T-helper 22 cell (primary cell): ENCODE measurements at regions not wholly inside any gene's neighbourhood (a gene's known extent, or its start where the extent isn't known, plus 50 kb on each side); places are given as distances from the start of the nearest gene placed in this dataset.

Experiments
- DNase-seq: peaks from one replicate; pipeline ENCODE4 v3.0.0-alpha.2; 2020; ENCODE audit warnings: low read depth

DNA sequence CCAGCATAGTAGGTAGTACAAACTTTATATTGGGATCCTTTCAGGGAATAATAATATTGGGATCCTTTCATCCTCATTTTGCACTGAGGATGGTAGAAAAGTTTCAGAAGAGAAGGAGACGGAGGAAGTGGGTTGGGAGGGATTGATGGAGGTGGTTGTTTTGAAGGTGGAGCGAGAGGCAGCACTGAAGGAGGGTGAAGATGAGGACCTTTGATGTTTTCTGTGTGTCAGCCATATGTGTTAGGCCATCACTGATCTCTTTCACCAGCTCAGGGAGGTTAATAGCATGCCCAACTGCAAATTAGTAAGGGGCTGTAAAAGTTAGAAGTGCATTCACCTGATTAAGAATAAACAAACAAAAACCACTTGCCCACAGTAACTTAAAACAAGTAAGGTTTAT is 275.5 kb upstream of the B3GAT1 start:
- no peak for DNase-seq

DNA sequence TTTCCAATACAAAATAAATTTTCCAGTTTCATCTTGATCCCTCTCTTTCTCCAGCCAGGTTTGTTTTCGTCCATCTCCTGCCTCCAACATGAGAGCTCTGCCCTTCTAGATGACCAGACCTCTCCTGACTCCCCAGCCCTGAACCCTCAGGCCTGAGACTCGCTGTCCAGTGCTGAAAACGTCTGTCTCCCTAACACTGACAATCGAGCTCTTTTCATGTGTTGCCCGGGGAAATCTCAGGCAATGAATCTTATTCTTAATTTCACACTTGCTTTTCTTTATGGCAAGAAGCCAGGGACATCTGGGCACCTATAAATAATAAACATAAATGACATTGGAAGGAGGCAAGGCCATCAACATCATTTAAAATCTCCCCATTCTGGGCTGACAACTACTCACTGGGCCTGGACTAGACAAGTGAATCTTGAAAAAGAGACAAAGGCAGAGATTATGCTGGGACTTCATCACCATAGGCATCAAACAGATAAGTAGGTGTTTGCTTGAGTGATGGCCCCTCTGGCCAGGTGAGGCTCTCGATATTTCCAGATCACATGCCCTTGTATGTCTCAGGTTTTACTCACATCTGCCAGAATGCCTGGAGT is 274.5 kb upstream of the B3GAT1 start:
- no peak for DNase-seq

DNA sequence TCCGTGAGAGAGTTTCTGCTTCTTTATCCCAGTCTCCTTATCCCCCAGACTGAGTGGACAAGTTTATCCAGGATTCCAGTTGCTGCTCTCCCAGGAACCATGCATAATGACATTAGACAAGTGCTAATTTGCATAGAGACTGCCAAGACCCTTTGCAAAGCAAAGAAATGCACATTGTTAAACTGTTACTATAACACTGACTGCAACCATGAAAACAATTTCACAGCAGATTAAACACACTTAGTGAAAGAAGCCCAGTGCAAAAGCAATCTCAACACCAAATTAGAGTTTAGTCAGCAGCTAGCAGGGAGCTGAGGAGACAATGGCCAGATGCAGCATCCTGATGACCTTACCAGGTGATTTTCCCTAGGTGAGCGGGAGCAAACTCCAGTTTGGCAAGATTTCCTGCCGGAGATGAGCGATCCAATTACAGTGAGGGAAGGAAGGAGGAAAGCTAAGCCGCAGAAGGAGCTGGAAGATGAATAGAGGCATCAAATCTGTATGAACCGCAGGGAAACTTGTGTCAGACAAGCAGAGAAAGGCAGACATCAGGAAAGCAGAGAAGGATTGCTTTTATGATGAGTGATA is 273.8 kb upstream of the B3GAT1 start:
- no peak for DNase-seq

DNA sequence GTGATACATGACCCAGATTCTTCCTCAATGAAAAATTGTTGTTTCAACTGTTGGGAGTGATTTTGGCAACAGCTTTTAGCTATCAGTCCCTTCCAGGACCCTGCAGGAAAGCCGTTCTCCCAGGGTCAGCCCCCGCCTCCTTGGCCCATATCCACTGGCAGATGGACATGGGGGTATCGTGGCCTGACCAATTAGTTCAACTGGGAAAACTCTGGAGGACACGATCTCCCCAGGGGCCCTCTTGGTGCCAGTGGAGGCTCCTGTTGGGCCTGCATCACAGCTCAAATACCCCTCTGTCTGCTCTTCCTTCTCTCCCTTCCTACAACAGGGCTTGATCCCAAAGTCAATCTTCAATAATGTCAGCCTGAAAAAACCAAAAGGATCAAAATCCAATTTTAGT is 272.5 kb upstream of the B3GAT1 start:
- DNase-seq, result no peak

DNA sequence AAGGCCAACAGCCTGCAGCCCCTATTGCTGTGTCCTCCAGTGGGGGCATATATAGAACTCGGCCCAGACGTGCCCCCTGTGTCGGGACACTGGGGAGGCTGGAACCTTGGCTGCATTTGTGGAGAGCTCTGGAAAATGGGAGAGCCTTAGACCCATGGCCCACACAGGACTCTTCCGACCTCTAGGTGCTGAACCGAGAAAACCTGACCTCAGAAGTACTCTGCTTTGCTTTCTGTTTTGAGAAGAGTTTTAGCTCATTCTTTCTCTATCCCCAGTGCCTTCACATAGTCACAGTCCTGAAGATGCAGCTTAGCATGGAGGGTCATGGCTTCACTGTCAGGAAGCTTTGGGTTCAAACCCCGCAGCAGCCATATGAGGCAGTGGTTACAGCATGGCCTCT is 271.8 kb upstream of the B3GAT1 start:
- no peak for DNase-seq

DNA sequence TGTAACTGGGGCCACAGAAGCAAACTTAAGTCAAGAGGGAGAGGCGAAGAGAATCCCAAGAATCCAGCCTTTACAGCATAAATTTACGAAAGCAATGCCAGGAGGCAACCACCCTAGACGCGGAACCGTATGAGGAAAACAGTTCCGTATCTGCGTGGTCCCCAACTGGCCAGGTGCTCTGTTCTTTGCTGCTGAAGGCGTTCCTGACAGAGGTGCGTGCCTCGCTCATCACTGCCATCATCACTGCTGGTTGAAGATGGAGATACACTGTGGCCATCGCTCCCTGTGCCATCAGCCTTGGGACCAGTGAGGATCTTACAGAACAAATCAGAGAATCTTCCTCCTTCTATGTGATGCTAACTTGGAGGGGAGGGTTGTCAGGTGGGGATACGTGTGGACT is 270.5 kb upstream of the B3GAT1 start:
- no peak for DNase-seq

DNA sequence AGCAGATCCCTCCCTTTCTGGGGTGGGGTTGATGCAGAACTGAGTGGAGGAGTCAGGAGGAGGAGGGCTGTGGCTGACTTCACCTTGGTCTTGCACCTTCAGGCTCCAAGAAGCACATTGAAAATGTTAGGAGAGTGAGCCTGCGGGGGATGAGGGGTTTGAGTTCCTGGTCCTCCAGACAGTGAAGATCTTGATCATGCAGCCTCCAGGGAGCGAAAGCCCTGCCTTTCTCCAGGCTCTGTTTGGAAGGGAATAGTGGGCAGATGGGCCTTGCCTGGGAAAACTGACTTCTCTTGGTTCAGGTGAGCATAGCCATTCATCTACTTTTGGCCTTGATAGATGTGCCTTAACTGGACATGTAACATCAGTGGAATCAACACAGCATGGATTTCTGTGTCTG is 267.6 kb upstream of the B3GAT1 start:
- no peak for DNase-seq

DNA sequence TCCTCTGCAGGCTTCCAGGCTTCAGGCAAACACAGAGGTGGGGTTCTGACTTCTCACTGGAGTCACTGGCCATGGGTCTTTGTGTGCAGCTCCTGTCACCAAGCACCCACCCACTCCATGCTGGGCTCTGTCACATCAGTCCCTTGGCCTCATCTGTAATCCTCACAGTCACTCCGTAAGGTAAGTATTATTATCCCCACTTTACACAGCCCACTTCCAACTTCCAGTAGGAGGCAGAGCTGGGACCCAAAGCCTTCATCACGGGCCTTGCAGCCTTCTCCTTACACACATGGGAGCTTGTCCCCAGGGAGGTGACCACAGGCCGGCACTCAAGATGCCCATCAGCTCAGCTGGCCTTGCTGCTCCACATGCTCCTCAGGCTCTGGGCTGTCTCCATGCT is 266.7 kb upstream of the B3GAT1 start:
- no peak for DNase-seq

DNA sequence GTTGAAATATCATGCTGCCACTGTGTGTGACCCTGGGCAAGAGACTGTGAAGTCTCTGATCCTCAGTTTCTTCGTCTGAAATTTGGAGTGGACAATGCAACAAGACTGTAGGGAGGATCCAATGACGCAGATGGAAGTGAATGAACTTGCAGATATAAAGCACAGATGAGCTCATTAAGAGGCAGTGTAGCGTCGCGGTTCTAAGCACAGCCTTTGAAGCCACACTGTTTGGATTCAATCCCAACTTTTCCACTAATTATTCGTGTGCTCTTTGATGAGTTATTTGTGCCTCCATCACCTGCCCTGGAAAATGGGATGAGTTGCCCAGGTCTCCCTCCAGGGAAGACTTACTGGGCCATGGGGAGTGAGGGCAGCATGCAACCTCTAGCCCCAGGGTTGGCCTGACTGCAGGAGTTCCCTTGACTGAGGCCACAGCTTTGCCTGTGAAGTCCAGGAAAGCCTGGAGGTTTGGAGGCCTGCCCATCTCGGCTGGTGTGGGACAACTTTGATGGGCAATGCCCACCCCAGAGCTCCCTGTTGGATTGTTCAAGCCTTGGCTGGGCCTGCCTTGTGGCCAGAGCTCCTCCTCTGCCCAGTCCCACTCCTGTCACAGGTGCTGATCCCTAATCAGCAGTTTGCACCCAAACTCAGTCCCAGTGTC is 266.0 kb upstream of the B3GAT1 start:
- no peak for DNase-seq

DNA sequence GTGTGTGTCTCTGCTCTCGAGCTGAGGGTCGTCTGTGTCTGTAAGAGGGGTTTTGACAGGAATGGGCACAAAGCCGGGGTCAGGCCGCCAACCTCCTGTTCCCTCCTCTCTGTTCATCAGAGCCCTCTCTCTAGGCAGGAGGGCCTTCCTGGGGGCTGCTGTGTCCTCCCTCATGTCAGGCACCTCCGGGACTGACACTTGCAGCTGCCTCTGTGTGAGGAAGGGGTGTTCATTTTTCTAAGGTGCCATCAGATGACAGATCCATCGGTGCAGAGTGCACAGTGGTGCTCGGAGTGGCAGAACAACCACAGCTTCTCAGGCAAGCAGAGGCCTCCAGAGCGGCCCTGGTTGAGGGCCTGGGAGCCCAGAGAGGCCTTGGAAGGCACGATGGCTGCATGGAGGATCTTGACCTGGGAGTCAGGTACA is 265.4 kb upstream of the B3GAT1 start:
- DNase-seq, result no peak

DNA sequence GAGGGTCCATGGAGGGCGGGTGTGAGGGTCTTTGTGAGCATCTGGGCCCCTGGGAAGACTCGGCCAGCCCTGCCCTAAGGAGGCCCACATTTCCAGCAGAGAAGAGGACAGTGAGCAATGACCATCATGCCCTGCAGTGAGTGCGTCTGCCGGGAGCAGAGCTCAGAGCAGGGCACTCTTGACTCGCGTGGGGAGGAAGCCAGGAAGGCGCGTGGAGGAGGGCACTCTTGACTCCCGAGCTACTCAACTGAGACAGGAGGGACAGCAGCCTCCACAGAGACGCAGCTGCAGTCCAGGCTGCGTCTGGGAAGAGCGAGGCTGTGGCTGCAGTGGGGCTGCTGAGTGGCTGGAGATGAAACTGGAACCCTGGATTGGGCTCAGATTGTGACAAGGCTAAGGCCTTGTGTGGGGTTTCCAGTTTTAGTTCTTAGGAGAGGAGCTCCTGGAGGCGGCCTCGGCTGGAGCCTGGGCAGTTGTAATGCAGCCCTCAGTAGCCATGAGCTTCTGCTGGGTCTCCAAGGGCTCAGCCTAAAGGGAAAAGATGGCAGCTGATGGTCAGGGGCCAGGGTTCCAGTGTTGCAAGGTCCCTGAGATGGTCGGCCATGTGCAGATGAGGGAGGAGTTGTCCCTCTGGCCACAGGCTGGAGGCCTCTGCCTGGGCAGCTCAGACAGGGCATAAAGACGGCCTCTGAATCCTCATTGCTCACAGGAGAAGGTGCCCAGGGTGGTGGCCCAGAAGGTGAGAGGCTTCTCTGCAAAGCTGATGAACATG is 264.7 kb upstream of the B3GAT1 start:
- DNase-seq, result no peak

DNA sequence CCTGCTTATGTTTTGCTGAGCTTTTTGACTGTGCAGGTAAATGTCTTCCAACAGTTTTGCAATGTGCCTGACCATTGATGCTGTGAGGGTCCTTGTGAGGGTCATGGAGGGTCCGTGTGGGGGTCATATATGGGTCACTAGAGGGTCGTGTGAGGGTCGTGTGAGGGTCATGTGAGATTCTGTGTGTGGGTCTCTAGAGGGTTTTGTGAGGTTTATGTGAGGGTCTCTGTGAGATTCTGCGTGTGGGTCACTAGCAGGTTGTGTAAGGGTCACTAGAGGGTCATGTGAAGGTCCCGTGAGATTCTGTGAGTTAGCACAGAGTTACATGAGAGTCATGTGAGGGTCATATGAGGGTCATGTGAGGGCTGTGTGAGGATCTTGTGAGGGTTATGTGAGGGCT is 263.9 kb upstream of the B3GAT1 start:
- no peak for DNase-seq

DNA sequence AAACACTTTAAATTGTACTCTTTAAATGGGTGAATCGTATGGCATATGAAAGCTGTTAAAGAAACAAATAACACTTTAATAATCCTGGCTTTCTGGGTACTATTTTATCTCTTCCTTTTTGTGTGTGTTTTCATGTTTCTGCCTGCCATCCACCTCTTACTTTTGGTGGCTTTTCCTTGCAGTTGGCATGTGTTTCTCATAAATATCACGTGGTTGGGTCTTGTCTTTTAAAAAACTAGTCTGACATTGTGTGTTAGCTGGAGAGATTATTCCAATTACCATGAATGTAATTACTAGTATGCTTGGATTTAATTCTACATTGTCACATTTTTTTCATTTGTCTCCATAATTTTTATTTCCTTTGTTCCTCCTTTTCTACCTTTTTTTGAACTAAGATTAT is 262.9 kb upstream of the B3GAT1 start:
- no peak for DNase-seq

DNA sequence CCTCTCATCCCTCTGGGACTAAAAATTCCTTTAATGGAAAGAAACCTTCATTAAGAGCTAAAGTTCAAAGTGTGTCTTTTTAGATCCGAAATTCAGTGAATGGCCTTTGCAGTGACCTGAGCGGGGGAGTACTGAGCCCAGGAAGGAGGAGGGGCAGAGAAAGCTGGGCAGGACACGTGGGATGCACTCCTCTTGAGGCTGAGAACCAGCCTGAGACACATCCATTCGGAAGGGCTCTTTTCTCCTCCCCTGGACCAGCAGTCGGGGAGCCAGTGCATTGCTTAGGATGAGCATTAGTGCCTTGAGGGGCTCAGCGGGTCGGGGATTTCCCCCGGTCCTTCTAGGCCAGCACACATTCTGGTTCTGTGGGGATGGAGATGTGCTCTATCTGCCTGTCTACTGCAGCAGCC is 258.9 kb upstream of the B3GAT1 start:
- no peak for DNase-seq

DNA sequence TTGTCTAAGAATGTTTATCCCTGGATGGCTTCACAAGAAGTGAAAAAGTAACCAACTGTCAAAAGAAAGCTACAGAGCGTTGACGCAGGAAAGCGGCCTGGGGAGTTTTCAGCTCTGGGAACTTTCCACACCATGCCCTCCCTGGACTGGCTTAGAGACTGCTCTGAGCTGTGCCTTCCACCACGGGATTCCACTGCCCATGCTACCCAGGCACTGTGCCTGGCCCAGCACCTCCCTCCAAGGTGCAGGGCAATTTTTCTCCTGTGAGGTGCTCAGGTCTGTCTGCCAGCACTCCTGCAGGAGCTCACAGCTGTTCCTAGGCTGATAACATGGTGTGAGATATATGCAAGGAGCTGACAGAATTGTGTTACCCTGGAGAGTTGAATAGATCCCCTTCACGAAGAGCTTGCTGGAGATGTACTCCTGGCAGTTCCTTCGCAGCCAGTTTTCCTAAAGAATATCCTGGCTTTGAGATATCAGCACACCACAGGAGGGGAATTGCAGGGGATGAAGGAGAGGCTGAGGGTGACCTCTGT is 258.3 kb upstream of the B3GAT1 start:
- DNase-seq, result no peak

DNA sequence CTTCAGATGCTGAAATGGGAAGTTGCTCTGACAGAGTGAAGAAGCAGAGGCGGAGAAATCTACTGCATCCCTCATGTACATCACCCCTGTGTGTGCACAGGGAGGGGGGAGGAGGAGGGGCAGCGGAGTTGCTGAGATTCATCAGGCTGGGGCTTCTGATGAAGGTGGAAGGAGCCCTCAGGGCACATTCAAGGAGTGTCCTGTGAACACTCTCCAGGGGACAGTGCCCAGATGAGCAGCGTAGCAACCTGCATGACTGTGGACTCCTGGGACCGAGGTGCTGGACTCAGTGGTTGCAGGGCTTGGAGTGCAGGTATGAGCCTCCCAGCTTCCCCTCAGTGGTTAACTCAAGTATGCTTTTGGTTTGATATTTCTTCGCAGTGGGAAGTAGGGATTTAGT is 257.8 kb upstream of the B3GAT1 start:
- DNase-seq, result no peak

DNA sequence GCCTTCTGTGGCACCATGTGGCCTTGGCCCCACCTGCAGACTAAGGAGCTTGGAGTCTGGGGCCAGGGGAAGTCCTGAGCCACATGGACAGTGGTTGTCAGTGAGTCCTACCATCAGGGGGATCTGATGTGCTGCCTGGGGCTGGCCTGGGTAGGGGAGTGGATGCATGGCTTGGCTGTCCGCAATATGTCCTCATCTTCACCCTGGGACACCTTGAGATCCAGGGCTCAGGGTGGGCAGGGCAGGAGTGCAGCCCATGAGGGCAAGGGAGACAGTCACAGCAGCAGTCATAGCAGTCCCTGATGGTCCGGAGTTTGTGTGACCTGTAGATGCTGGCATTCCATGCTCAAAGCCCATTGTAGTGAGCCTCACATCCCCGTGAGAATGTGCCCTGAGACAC is 256.8 kb upstream of the B3GAT1 start:
- no peak for DNase-seq

DNA sequence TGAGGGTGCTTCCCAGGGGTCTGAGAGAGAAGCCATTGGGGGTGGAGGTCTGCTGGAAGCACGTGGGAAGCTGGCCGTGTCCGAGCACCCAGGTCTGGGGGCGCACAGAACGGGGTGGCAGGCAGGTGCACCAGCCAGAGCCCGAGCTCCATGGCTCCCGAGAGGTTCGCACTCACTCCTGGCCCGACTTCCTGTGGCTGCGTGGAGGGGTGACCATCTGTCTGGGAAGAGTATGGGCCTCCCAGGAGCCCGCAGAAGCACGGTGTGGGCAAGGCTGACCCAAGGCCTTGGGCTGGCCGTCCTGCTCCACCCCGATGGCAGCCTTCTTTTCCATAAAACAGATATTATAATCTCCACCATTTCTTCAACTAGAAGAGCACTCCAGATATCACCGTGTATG is 256.0 kb upstream of the B3GAT1 start:
- DNase-seq, result no peak

DNA sequence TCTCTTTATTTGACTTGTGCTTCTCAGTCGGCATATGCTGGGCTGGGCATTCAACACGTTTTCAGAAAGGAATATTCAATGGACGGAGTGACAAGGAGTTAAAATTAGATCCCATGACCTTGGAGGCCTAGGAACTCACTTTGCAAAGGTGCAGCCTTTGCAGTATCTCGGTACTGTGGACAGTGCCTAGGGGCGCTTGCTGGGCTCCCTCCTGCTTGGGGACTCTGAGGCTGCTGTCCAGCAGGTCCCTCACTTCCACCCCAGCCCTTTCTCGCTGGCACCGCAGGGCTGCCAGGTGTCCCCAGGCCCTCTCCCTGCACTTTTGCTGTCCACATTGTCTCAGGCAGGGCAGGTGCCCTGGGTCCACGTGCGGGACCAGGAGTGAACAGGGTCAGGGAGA is 255.5 kb upstream of the B3GAT1 start:
- DNase-seq, result no peak

DNA sequence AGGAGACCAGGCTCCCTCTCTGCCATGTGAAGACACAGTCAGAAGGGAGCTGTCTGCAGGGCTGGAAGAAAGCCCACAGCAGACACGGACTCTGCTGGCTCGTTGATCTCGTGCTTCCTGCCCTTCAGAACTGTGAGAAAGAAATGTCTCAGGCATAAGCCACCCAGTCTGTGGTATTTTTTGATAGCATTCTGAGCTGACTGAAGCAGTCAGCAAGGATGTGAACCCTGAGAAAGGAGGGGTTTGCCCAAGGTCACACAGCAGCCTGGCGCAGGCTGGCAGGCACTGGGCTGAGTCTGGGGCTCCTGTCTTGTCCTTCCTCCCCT is 255.1 kb upstream of the B3GAT1 start:
- no peak for DNase-seq

DNA sequence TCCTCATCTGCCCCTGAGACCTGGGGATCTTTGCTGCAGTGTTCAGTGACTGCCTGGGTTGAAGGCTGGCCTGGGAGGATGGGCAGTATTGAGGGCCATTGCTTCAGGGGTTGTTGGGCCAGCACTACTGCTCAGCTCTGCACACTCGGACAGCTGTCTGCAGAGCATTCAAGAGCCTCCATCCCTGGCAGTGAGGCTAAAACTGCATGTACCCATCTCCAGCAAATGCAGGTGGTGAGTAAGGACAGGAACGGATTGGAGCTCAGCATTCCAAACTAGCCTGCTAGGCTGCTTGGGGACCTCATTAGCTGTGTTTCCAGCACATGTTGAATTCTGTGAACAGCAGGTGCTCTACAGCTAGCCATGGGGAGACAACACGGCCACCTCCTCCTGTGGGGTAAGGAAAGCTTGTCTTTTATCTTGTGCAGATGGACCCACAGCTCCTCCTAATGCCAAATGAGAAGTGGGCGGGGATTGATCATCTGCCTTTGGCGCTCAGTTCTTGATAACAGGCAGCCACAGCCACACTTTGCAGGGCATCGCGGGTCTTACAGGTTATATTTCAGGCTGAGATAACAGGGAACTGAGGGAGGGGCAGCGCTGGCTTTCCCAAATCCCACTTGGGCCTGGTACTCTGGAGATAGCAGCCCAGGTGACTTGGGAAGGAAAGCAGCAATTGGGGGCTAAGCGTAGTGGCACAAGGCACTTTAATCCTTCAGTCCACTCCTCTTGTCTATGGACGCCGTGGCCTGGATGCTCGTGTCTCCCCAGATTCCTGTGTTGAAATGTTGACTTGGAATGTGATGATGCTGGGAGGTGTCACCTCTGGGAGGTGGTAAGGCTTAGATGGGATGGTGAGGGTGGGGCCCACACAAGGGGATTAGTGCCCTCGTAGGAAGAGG is 254.5 kb upstream of the B3GAT1 start:
- DNase-seq, result no peak
